Tibial artery (tissue), 4 donors: ENCODE measurements at regions not wholly inside any gene's neighbourhood (a gene's known extent, or its start where the extent isn't known, plus 50 kb on each side); places are given as distances from the start of the nearest gene placed in this dataset.
"Not testable (repeated sequence)": the region's sequence is repeated elsewhere in the genome, so short reads cannot be mapped to it uniquely, and the experiment has no call there.

Experiments used
- DNase-seq, 2 donors: peaks; one replicate each; pipeline ENCODE4 v3.0.0-alpha.2; 2019
- H3K27ac ChIP-seq, 2 donors: fragments of 200-600 bp; sonication (generic) in 1 of 2; 1 replicate in 1 of 2; 2 replicates in 1 of 2; pipeline ENCODE4 v1.5.1; 2018 to 2019; ENCODE audit warnings: mild to moderate bottlenecking in 1 of 2
- H3K27me3 ChIP-seq, 2 donors: fragments of 200-600 bp; sonication (generic) in 1 of 2; one replicate each; pipeline versions ENCODE4 v1.5.1 to v1.6.0; 2016 to 2019
- H3K36me3 ChIP-seq, 3 donors: fragments of 200-600 bp; sonication (generic) in 2 of 3; one replicate each; pipeline ENCODE4 v1.5.1; 2016 to 2019; ENCODE audit warnings: mild to moderate bottlenecking in 2 of 3
- H3K4me1 ChIP-seq, 4 donors: fragments of 200-600 bp; sonication (generic) in 2 of 4; 1 replicate in 3 of 4; 2 replicates in 1 of 4; pipeline ENCODE4 v1.5.1; 2016 to 2019
- H3K4me3 ChIP-seq, 2 donors: fragments of 200-600 bp; sonication (generic) in 1 of 2; 1 replicate in 1 of 2; 2 replicates in 1 of 2; pipeline ENCODE4 v1.5.1; 2018 to 2019; ENCODE audit warnings: mild to moderate bottlenecking in 2 of 2
- H3K9me3 ChIP-seq, 3 donors: fragments of 200-600 bp; sonication (generic) in 1 of 3; one replicate each; pipeline ENCODE4 v1.5.1; 2016 to 2019
- intact Hi-C: fragments of 100-400 bp; cut with DNase I; formaldehyde crosslinking; loops from one replicate; pipeline ENCODE4 v1.15.0; 2023; ENCODE audit warnings: low total_unique reads
- TF ChIP-seq, protein P1 (sequence below), 2 experiments: fragments of 200-600 bp in 1 of 2; fragments of 450-650 bp in 1 of 2; IDR thresholded peaks; one replicate each; pipeline ENCODE4 v1.5.1; 2017 to 2019; ENCODE audit warnings: antibody characterized with exemption in 2 of 2, mild to moderate bottlenecking in 1 of 2, moderate library complexity in 1 of 2

DNA sequence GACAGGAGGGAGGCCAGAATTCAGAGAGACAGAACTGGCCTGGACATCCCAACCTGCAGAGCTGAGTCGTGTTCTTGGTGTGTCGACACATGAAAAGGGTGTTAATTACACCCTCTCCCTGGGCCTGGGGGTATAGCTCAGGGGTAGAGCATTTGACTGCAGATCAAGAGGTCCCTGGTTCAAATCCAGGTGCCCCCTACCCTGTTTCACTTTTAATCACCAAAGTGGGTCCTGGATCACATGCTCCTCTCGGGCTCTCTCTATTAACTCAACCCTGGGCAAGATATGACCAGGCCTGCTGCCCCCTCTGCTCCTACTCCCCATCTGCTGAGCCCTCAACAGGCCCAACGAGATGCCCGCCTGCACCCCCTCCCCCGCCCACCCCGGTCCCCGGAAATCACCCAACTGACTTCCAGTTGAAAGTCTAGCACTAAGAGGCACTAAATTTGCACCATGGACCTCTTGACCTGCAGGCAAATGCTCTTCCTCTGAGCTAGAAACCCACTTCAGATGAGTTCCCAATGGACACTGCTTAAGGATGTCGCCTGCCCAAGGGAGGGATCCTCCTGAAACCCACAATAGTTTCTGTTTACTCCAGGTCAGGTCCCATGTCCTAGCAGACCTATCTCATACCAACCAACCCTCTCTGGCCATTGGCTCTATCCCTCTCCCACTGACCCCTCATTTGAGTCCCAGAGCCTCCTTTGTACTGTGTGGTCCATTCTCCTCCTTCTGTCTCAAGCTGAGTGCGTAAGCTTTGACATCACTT is 137.6 kb downstream of the ZNF467 start:
- H3K9me3 ChIP-seq = no peaks in the 10 kb centered on the region
- intact Hi-C loops = no loop called here
- TF ChIP-seq, protein P1, sequence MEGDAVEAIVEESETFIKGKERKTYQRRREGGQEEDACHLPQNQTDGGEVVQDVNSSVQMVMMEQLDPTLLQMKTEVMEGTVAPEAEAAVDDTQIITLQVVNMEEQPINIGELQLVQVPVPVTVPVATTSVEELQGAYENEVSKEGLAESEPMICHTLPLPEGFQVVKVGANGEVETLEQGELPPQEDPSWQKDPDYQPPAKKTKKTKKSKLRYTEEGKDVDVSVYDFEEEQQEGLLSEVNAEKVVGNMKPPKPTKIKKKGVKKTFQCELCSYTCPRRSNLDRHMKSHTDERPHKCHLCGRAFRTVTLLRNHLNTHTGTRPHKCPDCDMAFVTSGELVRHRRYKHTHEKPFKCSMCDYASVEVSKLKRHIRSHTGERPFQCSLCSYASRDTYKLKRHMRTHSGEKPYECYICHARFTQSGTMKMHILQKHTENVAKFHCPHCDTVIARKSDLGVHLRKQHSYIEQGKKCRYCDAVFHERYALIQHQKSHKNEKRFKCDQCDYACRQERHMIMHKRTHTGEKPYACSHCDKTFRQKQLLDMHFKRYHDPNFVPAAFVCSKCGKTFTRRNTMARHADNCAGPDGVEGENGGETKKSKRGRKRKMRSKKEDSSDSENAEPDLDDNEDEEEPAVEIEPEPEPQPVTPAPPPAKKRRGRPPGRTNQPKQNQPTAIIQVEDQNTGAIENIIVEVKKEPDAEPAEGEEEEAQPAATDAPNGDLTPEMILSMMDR (IDR thresholded peaks at IDR 0.05) = no peak
- no peak for DNase-seq
- peaks cover 0 to 31% of the 10 kb centered on the region in 2 donors for H3K27me3 ChIP-seq
- H3K4me1 ChIP-seq = no peaks in the 10 kb centered on the region
- no peak overlapping the region for H3K27ac ChIP-seq
- no peak overlapping the region for H3K4me3 ChIP-seq
- H3K36me3 ChIP-seq = no peaks in the 10 kb centered on the region

DNA sequence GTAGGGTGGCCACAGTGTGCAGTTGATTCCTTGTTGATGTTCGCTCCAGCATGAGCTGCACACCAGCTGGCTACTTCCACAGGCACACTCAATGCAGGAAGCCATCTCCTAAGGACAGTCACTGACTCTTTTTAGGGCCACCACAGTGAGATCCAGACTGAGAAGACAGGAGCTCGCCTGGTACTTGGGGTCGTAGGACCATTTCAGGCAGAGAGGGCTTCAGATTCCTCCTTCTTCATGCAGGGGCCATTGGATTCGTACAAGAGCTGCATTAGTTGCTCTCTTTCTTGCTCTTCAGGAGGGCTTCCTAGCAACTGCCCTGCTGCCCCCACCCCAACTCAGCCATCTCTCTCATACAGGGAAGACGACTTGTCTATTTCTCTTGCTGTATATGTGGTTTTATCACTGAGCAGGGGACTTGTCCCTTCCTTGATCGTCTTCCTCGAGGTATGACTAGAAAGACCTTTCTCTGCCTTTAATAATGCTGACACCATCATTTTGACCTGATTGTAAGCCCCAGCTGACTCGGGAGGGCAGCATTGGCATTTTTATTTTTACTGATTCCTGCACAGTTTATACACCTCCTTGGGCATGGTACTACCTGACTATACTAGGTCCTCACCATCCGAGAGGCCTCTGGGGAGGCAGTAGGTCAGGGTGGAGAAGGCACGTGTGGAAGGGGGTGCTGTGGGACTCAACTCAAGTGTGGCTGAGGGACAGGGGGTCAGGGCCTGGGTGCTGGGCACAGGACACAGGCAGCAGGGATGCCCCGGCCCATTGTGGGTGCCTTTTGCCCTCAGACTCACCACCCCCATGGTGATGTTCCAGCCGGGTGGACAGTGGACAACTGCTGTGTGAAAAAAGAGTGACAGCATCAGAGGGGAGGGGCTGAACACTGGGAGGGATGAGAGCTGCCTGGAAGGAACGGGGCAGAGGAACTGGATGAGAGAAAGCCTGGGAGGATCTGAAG is 136.7 kb upstream of the ZNF746 start:
- Histone ChIP-seq H3K27me3 (peaks cover 0 to 31% of the 10 kb centered on the region in 2 donors), H3K27ac (no peak overlapping the region), H3K36me3 (no peaks in the 10 kb centered on the region), H3K4me1 (no peaks in the 10 kb centered on the region), H3K9me3 (no peaks in the 10 kb centered on the region), H3K4me3 (no peak overlapping the region)
- intact Hi-C loops = no loop called here
- TF ChIP-seq, protein P1 (IDR thresholded peaks at IDR 0.05) = no peak
- DNase-seq = no peak

DNA sequence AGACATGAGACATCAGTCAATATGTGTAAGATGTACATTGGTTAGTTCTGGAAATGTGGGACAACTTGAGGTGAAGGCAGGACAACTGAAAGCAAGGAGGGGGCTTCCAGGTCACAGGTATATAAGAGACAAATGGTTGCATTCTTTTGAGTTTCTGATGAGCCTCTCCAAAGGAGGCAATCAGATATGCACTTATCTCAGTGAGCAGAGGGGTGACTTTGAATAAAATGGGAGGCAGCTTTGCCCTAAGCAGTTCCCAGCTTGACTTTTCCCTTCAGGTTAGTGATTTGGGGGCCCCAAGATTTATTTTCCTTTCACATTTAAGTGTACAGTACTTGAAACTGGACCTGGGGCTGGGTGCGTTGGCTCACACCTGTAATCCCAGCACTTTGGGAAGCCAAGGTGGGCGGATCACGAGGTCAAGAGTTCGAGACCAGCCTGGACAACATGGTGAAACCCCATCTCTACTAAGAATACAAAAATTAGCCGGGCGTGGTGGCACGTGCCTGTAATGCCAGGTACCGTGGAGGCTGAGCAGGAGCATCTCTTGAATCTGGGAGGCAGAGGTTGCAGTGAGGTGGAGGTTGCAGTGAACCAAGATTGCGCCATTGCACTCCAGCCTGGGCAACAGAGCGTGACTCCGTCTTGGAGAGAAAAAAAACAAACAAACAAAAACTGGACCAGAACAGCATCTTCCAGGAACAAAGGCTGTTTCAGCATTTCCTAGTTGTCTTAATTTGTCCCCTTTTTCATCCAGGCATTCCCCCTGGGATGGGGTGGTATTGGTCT is 130.9 kb upstream of the ZNF746 start:
- intact Hi-C loops, DNase-seq, H3K9me3 ChIP-seq, H3K4me3 ChIP-seq, H3K27ac ChIP-seq, H3K27me3 ChIP-seq, H3K36me3 ChIP-seq: not testable (repeated sequence)
- peaks cover 0 to 16% (median 2%) of the 10 kb centered on the region in 4 donors for H3K4me1 ChIP-seq

DNA sequence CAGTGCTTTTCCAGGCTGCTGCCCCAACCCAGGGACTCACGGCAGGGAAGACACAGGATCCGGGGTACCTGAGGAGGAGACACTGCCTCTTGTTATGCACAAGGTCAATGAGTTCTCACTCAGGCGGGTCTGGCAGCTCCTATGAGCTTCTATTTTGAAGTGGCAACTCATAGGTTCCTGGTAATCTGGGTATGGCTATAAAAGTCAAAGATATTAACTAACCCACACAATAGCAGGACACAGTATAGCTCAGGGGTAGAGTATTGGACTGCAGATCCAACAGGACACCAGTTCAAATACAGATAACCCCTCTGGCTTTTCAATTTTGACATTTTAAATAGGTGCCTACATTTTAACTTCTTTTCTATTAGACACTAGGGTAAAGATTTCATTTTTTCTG is 130.3 kb upstream of the ZNF746 start:
- TF ChIP-seq, protein P1 (IDR thresholded peaks at IDR 0.05) = no peak
- H3K27me3 ChIP-seq = peaks cover 0 to 7% of the 10 kb centered on the region in 2 donors
- DNase-seq = no peak
- intact Hi-C loops = no loop called here
- H3K4me1 ChIP-seq = peaks cover 3 to 22% (median 6%) of the 10 kb centered on the region in 4 donors
- no peak overlapping the region for H3K27ac ChIP-seq
- no peaks in the 10 kb centered on the region for H3K9me3 ChIP-seq
- H3K36me3 ChIP-seq = no peaks in the 10 kb centered on the region
- H3K4me3 ChIP-seq = no peak overlapping the region

DNA sequence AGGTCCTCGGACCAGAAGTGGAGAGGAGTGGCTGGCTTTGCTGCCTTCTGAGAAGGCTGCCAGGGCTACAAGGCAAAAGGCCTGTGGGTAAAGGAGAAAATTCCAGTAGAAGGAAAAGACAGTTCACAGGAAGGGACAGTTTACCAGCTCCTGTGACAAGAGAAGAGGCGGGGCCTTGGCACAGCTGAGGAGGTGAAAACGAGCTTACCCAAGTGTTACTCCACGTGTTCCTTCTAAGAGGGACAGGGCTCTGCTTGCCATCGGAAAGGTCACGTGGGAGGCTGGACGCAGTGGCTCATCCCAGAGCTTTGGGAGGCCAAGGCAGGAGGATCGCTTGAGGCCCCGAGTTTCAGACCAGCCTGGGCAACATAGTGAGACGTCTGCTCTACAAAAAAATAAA is 129.4 kb upstream of the ZNF746 start:
- Histone ChIP-seq H3K4me3 (no peak overlapping the region), H3K27me3 (peaks cover 0 to 4% of the 10 kb centered on the region in 2 donors), H3K36me3 (no peaks in the 10 kb centered on the region), H3K9me3 (no peaks in the 10 kb centered on the region), H3K27ac (no peak overlapping the region), H3K4me1 (peaks cover 3 to 32% (median 14%) of the 10 kb centered on the region in 4 donors)
- TF ChIP-seq, protein P1 (IDR thresholded peaks at IDR 0.05) = no peak
- intact Hi-C loops = no loop called here
- no peak for DNase-seq
